Islet of Langerhans (tissue), 1 donor: ENCODE measurements at regions not wholly inside any gene's neighbourhood (a gene's known extent, or its start where the extent isn't known, plus 50 kb on each side); places are given as distances from the start of the nearest gene placed in this dataset.
A peak's percentile ranks its signal among the peaks of the same experiment; 100 is the strongest.
"Not testable (repeated sequence)": the region's sequence is repeated elsewhere in the genome, so short reads cannot be mapped to it uniquely, and the experiment has no call there.

Source experiments
- FAIRE-seq: peaks from one replicate; lab custom pipeline; 2011; peaks lifted over from hg19 to GRCh38; lab: Jason Lieb, UNC

GRCh38 chr9:33623658-33624586 is 99.9 kb downstream of the ANKRD18B start:
- peak; percentile 84 for FAIRE-seq

DNA sequence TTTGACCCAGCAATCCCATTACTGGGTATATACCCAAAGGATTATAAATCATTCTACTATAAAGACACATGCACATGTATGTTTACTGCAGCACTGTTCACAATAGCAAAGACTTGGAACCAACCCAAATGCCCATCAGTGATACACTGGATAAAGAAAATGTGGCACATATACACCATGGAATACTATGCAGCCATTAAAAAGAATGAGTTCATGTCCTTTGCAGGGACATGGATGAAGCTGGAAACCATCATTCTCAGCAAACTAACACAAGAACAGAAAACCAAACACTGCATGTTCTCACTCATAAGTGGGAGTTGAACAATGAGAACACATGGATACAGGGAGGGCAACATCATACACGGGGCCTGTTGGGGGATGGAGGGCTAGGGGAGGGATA is 104.3 kb downstream of the ANKRD18B start:
- not testable (repeated sequence) for FAIRE-seq

- no peak for FAIRE-seq
Observed at GRCh38 chr9:33628865-33629410, 104.9 kb downstream of the ANKRD18B start.

- FAIRE-seq, result no peak
Observed at GRCh38 chr9:33633636-33634035, 109.6 kb downstream of the ANKRD18B start.

DNA sequence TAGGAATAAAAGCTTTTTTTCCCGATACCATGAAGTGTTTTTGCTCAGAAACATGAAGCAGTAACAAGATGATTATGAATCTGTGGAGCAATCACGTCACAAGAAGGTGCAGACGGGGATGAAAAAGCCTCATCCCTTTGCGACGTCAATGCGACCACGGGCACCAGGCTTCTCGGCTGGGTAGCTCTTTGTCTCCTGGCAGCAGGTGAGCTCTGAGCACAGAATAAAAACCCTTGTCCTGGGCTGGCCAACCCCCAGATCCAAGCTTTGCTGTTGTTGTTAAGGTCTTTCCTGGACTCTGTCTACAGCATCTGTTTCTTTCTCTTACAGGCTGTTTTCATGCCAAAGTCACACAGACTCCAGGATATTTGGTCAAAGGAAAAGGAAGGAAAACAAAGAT is 113.8 kb downstream of the ANKRD18B start:
- FAIRE-seq, result no peak

- FAIRE-seq, result no peak
Observed at GRCh38 chr9:33638391-33638915, 114.4 kb downstream of the ANKRD18B start.

DNA sequence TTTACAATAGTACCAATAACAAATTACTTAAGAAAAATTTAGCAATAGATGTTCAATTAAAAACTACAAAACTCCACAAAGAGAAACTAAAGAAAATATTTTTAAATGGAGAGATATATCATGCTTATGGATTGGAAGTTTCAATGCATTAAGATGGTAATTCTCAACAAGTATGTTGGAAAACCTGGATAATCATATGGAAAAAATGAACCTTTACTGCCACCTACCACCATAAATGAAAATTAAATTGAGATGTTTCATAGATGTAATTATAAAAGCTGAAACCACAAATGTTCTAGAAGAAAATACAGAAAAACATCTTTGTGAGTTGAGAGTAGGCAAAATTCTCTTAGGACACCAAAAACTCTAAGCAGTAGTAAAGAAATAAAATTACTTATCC is 121.7 kb downstream of the ANKRD18B start:
- FAIRE-seq, result no peak

DNA sequence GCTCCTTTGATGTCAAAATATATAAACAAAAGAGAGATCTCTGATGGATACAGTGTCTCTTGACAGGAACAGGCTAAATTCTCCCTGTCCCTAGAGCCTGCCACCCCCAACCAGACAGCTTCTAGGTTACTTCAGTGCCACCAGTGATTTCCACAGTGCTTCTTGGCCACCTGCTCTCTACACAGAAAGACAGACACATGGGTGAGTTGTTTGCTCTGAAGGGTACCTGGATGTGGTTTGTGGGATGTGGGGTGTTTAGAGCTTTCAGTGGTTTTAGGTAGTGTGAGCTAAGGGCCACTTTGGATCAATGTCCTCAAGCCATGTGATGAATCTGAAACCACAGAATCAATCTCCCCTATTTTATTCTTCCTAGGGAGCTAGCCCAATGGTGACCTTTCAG is 125.4 kb downstream of the ANKRD18B start:
- FAIRE-seq, result no peak

- FAIRE-seq, result no peak
Observed at GRCh38 chr9:33651125-33651524, 127.1 kb downstream of the ANKRD18B start.

DNA sequence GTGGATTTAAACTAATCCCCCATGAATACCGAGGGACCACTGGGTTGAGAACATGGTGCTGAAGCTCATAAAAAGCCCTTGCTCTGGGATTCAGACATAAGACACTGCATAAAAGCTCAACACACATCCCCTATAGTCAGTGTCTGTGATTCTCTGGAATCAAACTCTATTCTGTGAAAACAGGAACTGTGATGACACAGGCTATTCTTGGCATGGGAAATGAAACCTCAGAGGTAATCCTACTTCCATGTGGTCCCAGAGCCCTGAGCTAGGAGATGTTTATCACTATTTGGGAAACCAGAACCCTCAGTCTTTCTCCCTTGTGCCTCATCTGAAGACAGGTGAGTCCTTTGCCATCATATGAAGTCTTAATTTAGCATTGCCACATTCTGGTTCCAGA is 135.4 kb upstream of the PRSS3 start:
- no peak for FAIRE-seq

GRCh38 chr9:33660772-33661171 is 134.6 kb upstream of the PRSS3 start:
- no peak for FAIRE-seq

DNA sequence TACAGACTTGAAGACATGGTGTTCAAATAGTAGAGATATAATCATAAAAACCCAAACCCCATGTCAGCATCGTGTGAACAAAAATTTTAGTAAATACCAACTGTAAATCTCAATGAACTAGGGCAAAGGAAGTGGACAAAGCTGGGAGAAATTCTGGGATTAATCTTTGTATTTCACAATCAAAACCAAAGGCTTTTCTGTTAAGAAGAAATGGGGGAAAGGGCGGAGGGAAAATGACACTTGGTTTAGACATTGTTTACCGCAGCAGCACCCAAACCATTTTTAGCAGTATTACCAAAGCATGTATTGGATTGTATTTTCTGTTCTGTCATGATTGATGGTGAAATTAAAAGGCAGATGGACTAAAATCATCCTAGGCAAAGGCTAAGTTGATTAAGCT is 134.2 kb upstream of the PRSS3 start:
- no peak for FAIRE-seq

DNA sequence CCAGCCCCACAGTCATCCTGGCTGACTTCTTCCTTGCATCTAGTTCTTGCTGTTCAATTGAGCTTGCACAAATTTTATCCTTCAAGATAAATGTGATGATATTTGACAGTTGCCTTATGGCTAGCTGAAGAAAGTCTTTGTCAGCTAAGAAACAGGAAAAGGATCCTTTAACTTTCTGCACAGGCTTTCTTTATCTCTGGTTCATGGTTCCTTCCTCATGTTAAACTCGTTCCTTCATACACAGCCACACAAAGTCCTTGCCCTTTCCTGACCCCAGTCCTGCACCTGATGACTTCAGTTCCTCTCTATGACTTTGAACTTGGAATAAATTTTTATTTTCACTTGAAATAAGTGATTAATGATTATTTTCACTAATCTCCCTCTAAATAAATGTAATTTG is 132.5 kb upstream of the PRSS3 start:
- no peak for FAIRE-seq

DNA sequence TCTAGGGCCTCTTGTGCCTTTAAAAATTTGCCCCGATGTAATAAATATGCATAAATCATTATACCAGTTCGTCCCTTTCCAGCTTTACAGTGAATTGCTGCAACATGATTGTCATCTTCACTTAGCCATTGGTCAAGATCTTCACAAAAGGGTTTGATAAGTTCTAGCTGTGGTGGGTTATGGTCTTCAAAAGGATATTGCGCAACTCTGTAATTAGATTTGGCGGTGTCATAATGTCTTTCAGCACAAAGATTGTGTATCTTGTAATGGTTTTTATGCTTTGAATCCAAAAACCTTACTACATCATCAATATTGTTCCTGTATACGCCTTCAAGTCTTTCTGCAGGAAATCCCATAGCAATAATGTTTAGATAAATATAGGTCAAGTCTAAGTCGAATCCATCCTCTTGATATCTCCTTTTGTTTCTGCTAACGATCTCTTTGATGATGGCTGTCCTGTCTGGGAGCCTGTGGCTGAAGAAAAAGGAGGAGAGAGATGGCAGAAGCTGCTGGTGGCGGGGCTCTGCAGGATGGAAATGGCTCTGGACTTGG is 119.1 kb upstream of the PRSS3 start:
- FAIRE-seq, result peak; percentile 79

DNA sequence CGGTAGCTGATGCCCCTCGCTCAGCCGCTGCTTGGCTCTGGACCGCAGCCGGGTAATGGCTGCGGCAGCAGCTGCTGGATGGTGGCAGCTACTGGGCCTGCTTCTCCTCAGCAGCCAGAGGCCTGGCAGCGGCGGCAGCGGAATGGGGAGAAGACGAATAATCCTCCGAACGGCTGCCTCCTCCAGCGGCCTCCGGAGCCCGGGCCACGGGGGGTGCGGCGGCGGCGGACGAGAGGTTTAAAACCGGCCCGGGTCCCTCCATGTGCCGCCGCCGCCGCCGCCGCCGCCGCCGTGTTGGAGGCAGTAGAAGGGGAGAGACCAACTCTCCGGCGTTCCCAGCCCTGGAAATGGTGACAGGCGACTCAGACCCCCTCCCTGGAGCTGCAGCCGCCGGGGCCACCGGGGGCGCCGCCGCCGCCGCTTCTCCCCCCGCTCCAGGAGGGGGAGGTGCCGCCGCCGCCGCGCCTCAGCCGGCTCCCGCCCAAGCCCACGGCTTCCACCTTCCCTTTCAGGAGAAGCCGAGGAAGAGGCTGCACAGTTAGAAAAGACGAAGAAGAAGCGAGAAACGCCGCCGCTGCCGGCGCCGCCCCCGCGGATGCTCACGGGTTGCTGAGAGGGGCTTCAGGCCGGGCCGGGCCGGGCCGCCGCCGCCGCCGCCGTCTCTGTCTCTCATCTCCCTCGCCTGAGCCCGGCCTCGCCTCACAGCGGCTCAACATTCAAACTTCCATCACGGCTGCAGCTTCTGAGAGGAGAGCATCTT is 118.4 kb upstream of the PRSS3 start:
- FAIRE-seq, result no peak

DNA sequence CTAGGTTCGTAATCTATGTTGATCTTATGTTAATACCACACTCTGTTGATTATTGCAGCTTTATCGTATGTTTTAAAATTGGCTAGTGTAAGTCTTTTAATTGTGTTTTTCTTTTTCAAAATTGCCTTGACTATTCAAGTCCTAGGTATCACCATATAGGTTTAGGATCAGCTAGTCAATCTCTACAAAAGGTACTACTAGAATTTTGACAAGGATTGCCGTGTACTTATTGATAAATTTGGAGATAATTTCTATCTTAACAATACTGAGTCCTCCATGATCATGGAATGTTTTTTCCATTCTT is 117.9 kb upstream of the PRSS3 start:
- FAIRE-seq, result peak; percentile 72

GRCh38 chr9:33677961-33678360 is 117.4 kb upstream of the PRSS3 start:
- FAIRE-seq, result no peak

- no peak for FAIRE-seq
Observed at GRCh38 chr9:33682551-33682950, 112.8 kb upstream of the PRSS3 start.

- no peak for FAIRE-seq
Observed at GRCh38 chr9:33684831-33685230, 110.5 kb upstream of the PRSS3 start.

- no peak for FAIRE-seq
Observed at GRCh38 chr9:33686942-33687341, 108.4 kb upstream of the PRSS3 start.

DNA sequence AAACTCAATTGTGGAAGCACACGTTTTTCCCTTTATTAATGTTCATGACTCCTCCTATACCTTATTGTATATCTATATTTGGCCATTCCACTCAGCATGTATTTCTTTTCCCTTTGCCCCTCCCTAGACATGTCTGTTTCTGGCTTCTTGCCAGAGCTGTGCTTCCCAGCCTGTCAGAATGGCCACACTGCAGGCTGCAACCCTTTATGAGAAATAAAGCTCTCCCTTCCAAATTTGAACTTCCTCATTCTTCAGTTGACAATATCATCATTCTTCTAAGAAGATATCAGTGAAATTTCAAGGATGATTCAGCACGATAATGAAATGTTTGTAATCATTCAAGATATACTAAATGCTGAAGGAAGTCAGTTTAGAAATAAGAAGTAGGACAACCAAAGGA is 107.6 kb upstream of the PRSS3 start:
- FAIRE-seq, result no peak

GRCh38 chr9:33690143-33690933 is 105.0 kb upstream of the PRSS3 start:
- FAIRE-seq, result no peak
